Activated CD4-positive, alpha-beta T cell treated with anti-CD3 and anti-CD28 coated beads, Interleukin-2, amount 10 ng/mL, durations not matched to agents 24 days and 14 days (primary cell): ENCODE measurements at regions not wholly inside any gene's neighbourhood (a gene's known extent, or its start where the extent isn't known, plus 50 kb on each side); places are given as distances from the start of the nearest gene placed in this dataset.
"Not testable (repeated sequence)": the region's sequence is repeated elsewhere in the genome, so short reads cannot be mapped to it uniquely, and the experiment has no call there.

Experiments used
- DNase-seq: peaks from one replicate; pipeline ENCODE4 v3.0.0; 2022
- H3K27ac Mint-ChIP-seq: one replicate; pipeline ENCODE4 v1.8.0; 2022; ENCODE audit warnings: mild to moderate bottlenecking, mixed read lengths
- H3K27me3 Mint-ChIP-seq: one replicate; pipeline ENCODE4 v1.8.0; 2022; ENCODE audit warnings: mixed read lengths
- H3K36me3 Mint-ChIP-seq: one replicate; pipeline ENCODE4 v1.8.0; 2022; ENCODE audit warnings: low read depth, mild to moderate bottlenecking, mixed read lengths
- H3K4me1 Mint-ChIP-seq: one replicate; pipeline ENCODE4 v1.8.0; 2021; ENCODE audit warnings: mixed read lengths
- H3K4me3 Mint-ChIP-seq: one replicate; pipeline ENCODE4 v1.8.0; 2022; ENCODE audit warnings: mild to moderate bottlenecking, moderate library complexity, mixed read lengths
- H3K9me3 Mint-ChIP-seq: one replicate; pipeline ENCODE4 v1.8.0; 2021; ENCODE audit warnings: mixed read lengths
- intact Hi-C: fragments of 100-400 bp; cut with micrococcal nuclease; formaldehyde crosslinking; loops from one replicate; pipeline ENCODE4 v1.15.1; 2023

GRCh38 chr11:3493152-3493551 lies 114.2 kb upstream of the ZNF195 start:
- H3K4me1 Mint-ChIP-seq, H3K36me3 Mint-ChIP-seq, H3K27ac Mint-ChIP-seq, H3K27me3 Mint-ChIP-seq, H3K4me3 Mint-ChIP-seq, intact Hi-C loops, DNase-seq, H3K9me3 Mint-ChIP-seq: not testable (repeated sequence)

- H3K36me3 Mint-ChIP-seq, intact Hi-C loops, H3K4me1 Mint-ChIP-seq, H3K4me3 Mint-ChIP-seq, DNase-seq, H3K9me3 Mint-ChIP-seq, H3K27me3 Mint-ChIP-seq, H3K27ac Mint-ChIP-seq: not testable (repeated sequence)
Measured at GRCh38 chr11:3488003-3488402, 109.1 kb upstream of the ZNF195 start.

- intact Hi-C loops, H3K27me3 Mint-ChIP-seq, DNase-seq, H3K36me3 Mint-ChIP-seq, H3K27ac Mint-ChIP-seq, H3K4me1 Mint-ChIP-seq, H3K4me3 Mint-ChIP-seq, H3K9me3 Mint-ChIP-seq: not testable (repeated sequence)
Measured at GRCh38 chr11:3485737-3486136, 106.8 kb upstream of the ZNF195 start.

GRCh38 chr11:3476937-3477885 lies 98.3 kb upstream of the ZNF195 start:
- DNase-seq, H3K27me3 Mint-ChIP-seq, H3K4me3 Mint-ChIP-seq, H3K4me1 Mint-ChIP-seq, intact Hi-C loops, H3K27ac Mint-ChIP-seq, H3K9me3 Mint-ChIP-seq, H3K36me3 Mint-ChIP-seq: not testable (repeated sequence)

- H3K4me3 Mint-ChIP-seq, intact Hi-C loops: not testable (repeated sequence)
Measured at GRCh38 chr11:3476084-3476936, 97.4 kb upstream of the ZNF195 start.

GRCh38 chr11:3468963-3469362 lies 90.0 kb upstream of the ZNF195 start:
- intact Hi-C loops, H3K4me3 Mint-ChIP-seq, H3K27ac Mint-ChIP-seq, H3K4me1 Mint-ChIP-seq, H3K9me3 Mint-ChIP-seq, DNase-seq, H3K36me3 Mint-ChIP-seq: not testable (repeated sequence)
- peaks cover 12% of the 10 kb centered on the region for H3K27me3 Mint-ChIP-seq

More at GRCh38 chr11:3476084-3476936, 97.4 kb upstream of the ZNF195 start:
- not testable (repeated sequence) for DNase-seq, H3K27me3 Mint-ChIP-seq, H3K4me1 Mint-ChIP-seq, H3K36me3 Mint-ChIP-seq, H3K27ac Mint-ChIP-seq, H3K9me3 Mint-ChIP-seq

- peaks cover 10% of the 10 kb centered on the region for H3K27me3 Mint-ChIP-seq
- H3K9me3 Mint-ChIP-seq, H3K36me3 Mint-ChIP-seq, intact Hi-C loops, H3K4me3 Mint-ChIP-seq, H3K4me1 Mint-ChIP-seq, DNase-seq, H3K27ac Mint-ChIP-seq: not testable (repeated sequence)
Measured at GRCh38 chr11:3467599-3467998, 88.7 kb upstream of the ZNF195 start.

GRCh38 chr11:3455666-3456065 lies 76.7 kb upstream of the ZNF195 start:
- DNase-seq = peak; percentile 65
- Mint-ChIP-seq H3K4me3 (peak overlapping the region; percentile 36), H3K27me3 (peaks cover 23% of the 10 kb centered on the region)
- not testable (repeated sequence) for H3K27ac Mint-ChIP-seq, H3K4me1 Mint-ChIP-seq, H3K36me3 Mint-ChIP-seq, H3K9me3 Mint-ChIP-seq
- intact Hi-C loops = loop anchor here (10.0 kb wide), 1 partner anchor 159 kb away; no protein-coding TSS in a partner anchor

- H3K27me3 Mint-ChIP-seq = peaks cover 23% of the 10 kb centered on the region
- H3K9me3 Mint-ChIP-seq, H3K4me1 Mint-ChIP-seq, H3K27ac Mint-ChIP-seq, H3K36me3 Mint-ChIP-seq: not testable (repeated sequence)
- intact Hi-C loops = loop anchor here (10.0 kb wide), 1 partner anchor 160 kb away; no protein-coding TSS in a partner anchor
- peak overlapping the region; percentile 36 for H3K4me3 Mint-ChIP-seq
- peak; percentile 87 for DNase-seq
Measured at GRCh38 chr11:3454844-3455243, 75.9 kb upstream of the ZNF195 start.

- not testable (repeated sequence) for H3K4me3 Mint-ChIP-seq, H3K27ac Mint-ChIP-seq, H3K9me3 Mint-ChIP-seq, H3K36me3 Mint-ChIP-seq, DNase-seq, H3K4me1 Mint-ChIP-seq
- intact Hi-C loops = loop anchor here (10.0 kb wide), 1 partner anchor 161 kb away; no protein-coding TSS in a partner anchor
- H3K27me3 Mint-ChIP-seq = peaks cover 24% of the 10 kb centered on the region
Measured at GRCh38 chr11:3453596-3454256, 74.8 kb upstream of the ZNF195 start.

- not testable (repeated sequence) for H3K9me3 Mint-ChIP-seq, H3K27ac Mint-ChIP-seq, H3K4me3 Mint-ChIP-seq, H3K4me1 Mint-ChIP-seq, H3K36me3 Mint-ChIP-seq, DNase-seq
- intact Hi-C loops = loop anchor here (10.0 kb wide), 1 partner anchor 164 kb away; no protein-coding TSS in a partner anchor
- peaks cover 20% of the 10 kb centered on the region for H3K27me3 Mint-ChIP-seq
Measured at GRCh38 chr11:3450822-3451221, 71.9 kb upstream of the ZNF195 start.

- DNase-seq, intact Hi-C loops, H3K36me3 Mint-ChIP-seq, H3K4me3 Mint-ChIP-seq, H3K4me1 Mint-ChIP-seq, H3K27ac Mint-ChIP-seq, H3K9me3 Mint-ChIP-seq: not testable (repeated sequence)
- peaks cover 27% of the 10 kb centered on the region for H3K27me3 Mint-ChIP-seq
Measured at GRCh38 chr11:3445535-3445934, 66.6 kb upstream of the ZNF195 start.

- H3K4me3 Mint-ChIP-seq, H3K4me1 Mint-ChIP-seq, DNase-seq, intact Hi-C loops, H3K36me3 Mint-ChIP-seq, H3K27ac Mint-ChIP-seq, H3K9me3 Mint-ChIP-seq: not testable (repeated sequence)
- peaks cover 31% of the 10 kb centered on the region for H3K27me3 Mint-ChIP-seq
Measured at GRCh38 chr11:3444420-3444744, 65.4 kb upstream of the ZNF195 start.
